HS-5 (cell line): ENCODE measurements at regions not wholly inside any gene's neighbourhood (a gene's known extent, or its start where the extent isn't known, plus 50 kb on each side); places are given as distances from the start of the nearest gene placed in this dataset.

Experiments
- DNase-seq: peaks from one replicate; pipeline ENCODE4 v3.0.0-alpha.2; 2012; ENCODE audit warnings: low read depth

GRCh38 chr14:28482251-28483040 is 284.1 kb upstream of the FOXG1 start:
- DNase-seq = no peak

- no peak for DNase-seq
Measured at GRCh38 chr14:28483506-28483905, 283.1 kb upstream of the FOXG1 start.

GRCh38 chr14:28488684-28489083 is 277.9 kb upstream of the FOXG1 start:
- no peak for DNase-seq

GRCh38 chr14:28493516-28493915 is 273.1 kb upstream of the FOXG1 start:
- DNase-seq = no peak

- DNase-seq = peak; percentile 13
Measured at GRCh38 chr14:28494196-28494595, 272.4 kb upstream of the FOXG1 start.

GRCh38 chr14:28496364-28496763 is 270.2 kb upstream of the FOXG1 start:
- no peak for DNase-seq

- DNase-seq = no peak
Measured at GRCh38 chr14:28502517-28502916, 264.1 kb upstream of the FOXG1 start.

- peak; percentile 52 for DNase-seq
Measured at GRCh38 chr14:28515571-28515970, 251.0 kb upstream of the FOXG1 start.

GRCh38 chr14:28536889-28537288 is 229.7 kb upstream of the FOXG1 start:
- no peak for DNase-seq

GRCh38 chr14:28542040-28542439 is 224.5 kb upstream of the FOXG1 start:
- no peak for DNase-seq

- no peak for DNase-seq
Measured at GRCh38 chr14:28565345-28565744, 201.2 kb upstream of the FOXG1 start.

- no peak for DNase-seq
Measured at GRCh38 chr14:28570391-28570790, 196.2 kb upstream of the FOXG1 start.

- no peak for DNase-seq
Measured at GRCh38 chr14:28571636-28572035, 195.0 kb upstream of the FOXG1 start.

GRCh38 chr14:28576523-28576922 is 190.1 kb upstream of the FOXG1 start:
- DNase-seq = no peak

- no peak for DNase-seq
Measured at GRCh38 chr14:28577187-28577586, 189.4 kb upstream of the FOXG1 start.

- DNase-seq = peak; percentile 75
Measured at GRCh38 chr14:28577711-28578131, 188.9 kb upstream of the FOXG1 start.

- no peak for DNase-seq
Measured at GRCh38 chr14:28584951-28585350, 181.6 kb upstream of the FOXG1 start.

GRCh38 chr14:28589792-28590191 is 176.8 kb upstream of the FOXG1 start:
- DNase-seq = no peak

GRCh38 chr14:28596391-28596790 is 170.2 kb upstream of the FOXG1 start:
- no peak for DNase-seq

GRCh38 chr14:28599191-28599590 is 167.4 kb upstream of the FOXG1 start:
- no peak for DNase-seq

- no peak for DNase-seq
Measured at GRCh38 chr14:28599605-28600004, 167.0 kb upstream of the FOXG1 start.

GRCh38 chr14:28603606-28604005 is 163.0 kb upstream of the FOXG1 start:
- no peak for DNase-seq

- DNase-seq = no peak
Measured at GRCh38 chr14:28607661-28608060, 158.9 kb upstream of the FOXG1 start.

GRCh38 chr14:28608443-28608842 is 158.1 kb upstream of the FOXG1 start:
- DNase-seq = no peak
